Endothelial cell of umbilical vein (primary cell): ENCODE measurements at regions not wholly inside any gene's neighbourhood (a gene's known extent, or its start where the extent isn't known, plus 50 kb on each side); places are given as distances from the start of the nearest gene placed in this dataset.

ENCODE experiments used
- EZH2 ChIP-seq: IDR thresholded peaks from 2 replicates; pipeline ENCODE4 v1.6.1; 2012; ENCODE audit warnings: borderline replicate concordance, low read depth, mild to moderate bottlenecking, moderate library complexity, low read length, inconsistent platforms; ENCODE audit not compliant: severe bottlenecking
- FOS ChIP-seq: IDR thresholded peaks from 2 replicates; pipeline ENCODE4 v1.6.1; 2011; ENCODE audit warnings: mild to moderate bottlenecking, low read length, moderate library complexity, borderline replicate concordance; ENCODE audit not compliant: insufficient read depth
- GATA2 ChIP-seq: IDR thresholded peaks from 2 replicates; pipeline ENCODE4 v1.7.0; 2011; ENCODE audit warnings: low read depth, mild to moderate bottlenecking, moderate library complexity, mixed read lengths, low read length; ENCODE audit not compliant: insufficient read length, insufficient read depth
- MYC ChIP-seq: IDR thresholded peaks from one replicate; pipeline ENCODE4 v1.6.1; 2011; ENCODE audit warnings: mild to moderate bottlenecking, low read depth, low read length
- POLR2A ChIP-seq: IDR thresholded peaks from 2 replicates; pipeline ENCODE4 v1.6.1; 2012; ENCODE audit warnings: low read depth, mild to moderate bottlenecking, control low read depth, low read length
- POLR2AphosphoS5 ChIP-seq: IDR thresholded peaks from 2 replicates; pipeline ENCODE4 v1.6.1; 2012; ENCODE audit warnings: low read depth, mild to moderate bottlenecking, control low read depth, low read length, moderate library complexity; ENCODE audit not compliant: insufficient read depth
- TF ChIP-seq, protein P1 (sequence below), 2 donors: IDR thresholded peaks; 1 replicate in 1 of 2; 2 replicates in 1 of 2; pipeline ENCODE4 v1.5.1; 2011; ENCODE audit warnings: low read length in 2 of 2, mild to moderate bottlenecking in 2 of 2, moderate library complexity in 2 of 2, control low read depth in 1 of 2, inconsistent platforms in 1 of 2, low read depth in 1 of 2; ENCODE audit not compliant: insufficient read depth in 1 of 2; ENCODE audit errors: extremely low read depth in 1 of 2
- TF ChIP-seq, protein P2 (sequence below): IDR thresholded peaks from 2 replicates; pipeline ENCODE4 v1.6.1; 2011; ENCODE audit not compliant: insufficient read depth, insufficient read length

DNA sequence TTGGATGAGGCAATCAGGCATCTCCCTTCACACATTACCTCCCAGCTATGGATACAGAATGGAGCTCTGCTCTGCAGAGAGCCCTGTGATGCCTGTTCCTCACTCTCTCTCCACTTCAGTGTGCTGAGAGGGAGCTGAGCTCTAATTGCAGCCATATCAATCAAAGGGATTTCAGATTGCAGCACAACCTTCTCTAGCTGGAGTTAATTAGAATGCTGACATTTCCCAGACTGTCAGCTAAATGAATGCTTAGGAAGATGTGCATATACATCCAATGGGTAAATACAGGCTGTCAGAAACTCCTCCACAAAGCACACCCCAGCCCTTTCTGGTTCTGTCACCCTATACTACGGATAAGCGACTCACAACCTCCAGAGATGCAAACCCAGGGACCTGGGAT lies 402.6 kb downstream of the EIPR1 start:
- TF ChIP-seq POLR2A, result no peak
- no peak for TF ChIP-seq EZH2
- TF ChIP-seq, protein P1, sequence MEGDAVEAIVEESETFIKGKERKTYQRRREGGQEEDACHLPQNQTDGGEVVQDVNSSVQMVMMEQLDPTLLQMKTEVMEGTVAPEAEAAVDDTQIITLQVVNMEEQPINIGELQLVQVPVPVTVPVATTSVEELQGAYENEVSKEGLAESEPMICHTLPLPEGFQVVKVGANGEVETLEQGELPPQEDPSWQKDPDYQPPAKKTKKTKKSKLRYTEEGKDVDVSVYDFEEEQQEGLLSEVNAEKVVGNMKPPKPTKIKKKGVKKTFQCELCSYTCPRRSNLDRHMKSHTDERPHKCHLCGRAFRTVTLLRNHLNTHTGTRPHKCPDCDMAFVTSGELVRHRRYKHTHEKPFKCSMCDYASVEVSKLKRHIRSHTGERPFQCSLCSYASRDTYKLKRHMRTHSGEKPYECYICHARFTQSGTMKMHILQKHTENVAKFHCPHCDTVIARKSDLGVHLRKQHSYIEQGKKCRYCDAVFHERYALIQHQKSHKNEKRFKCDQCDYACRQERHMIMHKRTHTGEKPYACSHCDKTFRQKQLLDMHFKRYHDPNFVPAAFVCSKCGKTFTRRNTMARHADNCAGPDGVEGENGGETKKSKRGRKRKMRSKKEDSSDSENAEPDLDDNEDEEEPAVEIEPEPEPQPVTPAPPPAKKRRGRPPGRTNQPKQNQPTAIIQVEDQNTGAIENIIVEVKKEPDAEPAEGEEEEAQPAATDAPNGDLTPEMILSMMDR (IDR thresholded peaks at IDR 0.05; ENCODE audit: extremely low read depth in 1 of 2, insufficient read depth in 1 of 2, low read depth in 1 of 2, low read length in 2 of 2), result no peak
- TF ChIP-seq POLR2AphosphoS5, result no peak
- TF ChIP-seq FOS, result no peak
- no peak for TF ChIP-seq MYC
- no peak for TF ChIP-seq GATA2
- TF ChIP-seq, protein P2, sequence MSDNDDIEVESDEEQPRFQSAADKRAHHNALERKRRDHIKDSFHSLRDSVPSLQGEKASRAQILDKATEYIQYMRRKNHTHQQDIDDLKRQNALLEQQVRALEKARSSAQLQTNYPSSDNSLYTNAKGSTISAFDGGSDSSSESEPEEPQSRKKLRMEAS, result no peak
